Endodermal cell (in vitro differentiated cells): ENCODE measurements at regions not wholly inside any gene's neighbourhood (a gene's known extent, or its start where the extent isn't known, plus 50 kb on each side); places are given as distances from the start of the nearest gene placed in this dataset.

Experiments used
- DNase-seq: peaks from one replicate; pipeline ENCODE4 v3.0.0-alpha.2; 2017
- H3K27ac ChIP-seq: 2 replicates; pipeline ENCODE4 v1.5.1; 2013; ENCODE audit warnings: mild to moderate bottlenecking, low read depth, low read length, moderate library complexity
- H3K27me3 ChIP-seq: 2 replicates; pipeline ENCODE4 v1.6.1; 2013; ENCODE audit warnings: mild to moderate bottlenecking, low read length, moderate library complexity; ENCODE audit not compliant: insufficient read depth, control insufficient read depth, poor library complexity, severe bottlenecking
- H3K36me3 ChIP-seq: 2 replicates; pipeline ENCODE4 v1.7.0; 2013; ENCODE audit warnings: mild to moderate bottlenecking, low read length, moderate library complexity; ENCODE audit not compliant: control insufficient read depth, insufficient read depth
- H3K4me1 ChIP-seq: one replicate; pipeline ENCODE4 v1.7.0; 2013; ENCODE audit warnings: low read length; ENCODE audit not compliant: control insufficient read depth, insufficient read depth
- H3K4me3 ChIP-seq: 2 replicates; pipeline ENCODE4 v1.5.1; 2013; ENCODE audit warnings: mild to moderate bottlenecking, low read length, moderate library complexity
- H3K9ac ChIP-seq: 2 replicates; pipeline ENCODE4 v1.6.1; 2013; ENCODE audit warnings: mild to moderate bottlenecking, low read length, moderate library complexity; ENCODE audit not compliant: poor library complexity, severe bottlenecking; ENCODE audit errors: extremely low read depth
- H3K9me3 ChIP-seq: 2 replicates; pipeline ENCODE4 v1.6.1; 2013; ENCODE audit warnings: mild to moderate bottlenecking, low read length, moderate library complexity; ENCODE audit not compliant: control insufficient read depth
- H3K27ac Mint-ChIP-seq: 2 replicates; pipeline ENCODE4 v1.8.0; 2020; ENCODE audit warnings: mixed read lengths
- H3K27me3 Mint-ChIP-seq: 2 replicates; pipeline ENCODE4 v1.8.0; 2021; ENCODE audit warnings: mild to moderate bottlenecking, mixed read lengths; ENCODE audit not compliant: insufficient read depth
- H3K36me3 Mint-ChIP-seq: 2 replicates; pipeline ENCODE4 v1.8.0; 2020; ENCODE audit warnings: low read depth, mixed read lengths
- H3K4me1 Mint-ChIP-seq: 2 replicates; pipeline ENCODE4 v1.8.0; 2020; ENCODE audit warnings: mixed read lengths
- H3K4me3 Mint-ChIP-seq: 2 replicates; pipeline ENCODE4 v1.8.0; 2020; ENCODE audit warnings: mild to moderate bottlenecking, moderate library complexity, mixed read lengths
- H3K9me3 Mint-ChIP-seq: 2 replicates; pipeline ENCODE4 v1.8.0; 2020; ENCODE audit warnings: mild to moderate bottlenecking, mixed read lengths
- CTCF ChIP-seq: fragments of 200-600 bp; sonication (generic); conservative IDR thresholded peaks from 2 replicates; pipeline ENCODE4 v1.5.0; 2021; ENCODE audit warnings: antibody characterized with exemption, mild to moderate bottlenecking
- WGBS, 2 experiments: methylation state at CpG; one replicate each; pipeline versions ENCODE4 v1.1.5 to v1.1.7; 2013; ENCODE audit warnings: missing lambda C conversion rate in 2 of 2, mixed read lengths in 1 of 2; ENCODE audit not compliant: insufficient coverage in 1 of 2, insufficient read length in 1 of 2; 5-methylcytosine and 5-hydroxymethylcytosine counted together

GRCh38 chr14:76926521-76927251, 100.5 kb downstream of the LRRC74A start:
- H3K27ac Mint-ChIP-seq: no peak overlapping the region
- no peaks in the 10 kb centered on the region for H3K36me3 ChIP-seq
- no peak overlapping the region for H3K4me3 ChIP-seq
- no peaks in the 10 kb centered on the region for H3K9me3 ChIP-seq
- no peaks in the 10 kb centered on the region for H3K27me3 ChIP-seq
- H3K4me1 Mint-ChIP-seq: peaks cover 25% of the 10 kb centered on the region
- H3K4me3 Mint-ChIP-seq: no peak overlapping the region
- peak overlapping the region; percentile 61 for H3K27ac ChIP-seq
- H3K36me3 Mint-ChIP-seq: no peaks in the 10 kb centered on the region
- no peak for TF ChIP-seq CTCF
- H3K9me3 Mint-ChIP-seq: no peaks in the 10 kb centered on the region
- H3K9ac ChIP-seq: no peak overlapping the region
- H3K4me1 ChIP-seq: no peaks in the 10 kb centered on the region
- peaks cover 3% of the 10 kb centered on the region for H3K27me3 Mint-ChIP-seq
- WGBS, 2 experiments: 71 to 75% methylated on average over 2 to 6 of the region's 7 CpGs
- peak; percentile 65 for DNase-seq

- TF ChIP-seq CTCF: no peak
- Mint-ChIP-seq H3K36me3 (no peaks in the 10 kb centered on the region), H3K4me1 (peaks cover 24% of the 10 kb centered on the region), H3K9me3 (no peaks in the 10 kb centered on the region), H3K4me3 (no peak overlapping the region), H3K27ac (peak overlapping the region; percentile 32), H3K27me3 (peaks cover 3% of the 10 kb centered on the region)
- no peak for DNase-seq
- Histone ChIP-seq H3K4me1 (no peaks in the 10 kb centered on the region), H3K27me3 (no peaks in the 10 kb centered on the region), H3K9ac (no peak overlapping the region), H3K36me3 (no peaks in the 10 kb centered on the region), H3K4me3 (no peak overlapping the region), H3K9me3 (no peaks in the 10 kb centered on the region), H3K27ac (peak overlapping the region; percentile 77)
- 78 to 84% methylated on average over 7 to 9 of the region's 9 CpGs for WGBS, 2 experiments
Observed at GRCh38 chr14:76925097-76925441, 98.9 kb downstream of the LRRC74A start.

GRCh38 chr14:76924371-76925096, 98.3 kb downstream of the LRRC74A start:
- TF ChIP-seq CTCF: no peak
- DNase-seq: peak; percentile 93
- H3K27me3 ChIP-seq: no peaks in the 10 kb centered on the region
- Mint-ChIP-seq H3K4me3 (peak overlapping the region; percentile 12), H3K27me3 (peaks cover 3% of the 10 kb centered on the region), H3K9me3 (no peaks in the 10 kb centered on the region), H3K4me1 (peaks cover 24% of the 10 kb centered on the region), H3K27ac (peak overlapping the region; percentile 84), H3K36me3 (no peaks in the 10 kb centered on the region)
- WGBS, 2 experiments: 32% methylated on average over 15 of the region's 15 CpGs; no CpG with 5 or more reads in 1 of the 2 experiments
- H3K4me1 ChIP-seq: peaks cover under 1% of the 10 kb centered on the region
- H3K36me3 ChIP-seq: no peaks in the 10 kb centered on the region
- no peak overlapping the region for H3K9ac ChIP-seq
- H3K27ac ChIP-seq: peak overlapping the region; percentile 77
- no peak overlapping the region for H3K4me3 ChIP-seq
- no peaks in the 10 kb centered on the region for H3K9me3 ChIP-seq
